Uterus (tissue), 2 donors: ENCODE measurements at regions not wholly inside any gene's neighbourhood (a gene's known extent, or its start where the extent isn't known, plus 50 kb on each side); places are given as distances from the start of the nearest gene placed in this dataset.

Source experiments
- POLR2A ChIP-seq, 2 donors: fragments of 450-650 bp; IDR thresholded peaks; one replicate each; pipeline ENCODE4 v1.6.1; 2016; ENCODE audit warnings: antibody characterized with exemption in 2 of 2, mild to moderate bottlenecking in 1 of 2, moderate library complexity in 1 of 2
- TF ChIP-seq, protein P1 (sequence below), 4 experiments: fragments of 200-600 bp in 2 of 4; fragments of 450-650 bp in 2 of 4; sonication (generic) in 2 of 4; IDR thresholded peaks; one replicate each; pipeline ENCODE4 v1.5.1; 2016 to 2019; ENCODE audit warnings: antibody characterized with exemption in 4 of 4, mild to moderate bottlenecking in 2 of 4, moderate library complexity in 1 of 4

DNA sequence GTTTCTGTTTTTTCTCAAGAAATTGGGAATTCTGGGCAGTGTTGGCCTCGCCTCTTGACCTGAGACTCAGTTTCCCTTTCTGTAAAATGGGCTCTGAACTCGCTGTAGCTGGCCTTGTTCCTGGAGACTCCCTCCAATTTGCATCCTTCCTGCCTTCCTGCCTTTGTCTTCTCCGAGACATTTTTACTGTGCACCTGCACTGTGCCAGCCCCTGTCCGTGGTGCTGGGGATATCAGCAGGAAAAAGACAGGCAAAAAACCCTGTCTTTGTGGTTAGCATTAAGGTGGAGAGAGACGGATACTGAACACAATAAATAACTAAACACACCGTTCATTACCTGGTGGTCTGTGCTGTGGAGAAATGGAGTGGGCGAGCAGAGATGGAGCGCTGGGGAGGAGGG is 129.8 kb downstream of the AACS start:
- TF ChIP-seq, protein P1, sequence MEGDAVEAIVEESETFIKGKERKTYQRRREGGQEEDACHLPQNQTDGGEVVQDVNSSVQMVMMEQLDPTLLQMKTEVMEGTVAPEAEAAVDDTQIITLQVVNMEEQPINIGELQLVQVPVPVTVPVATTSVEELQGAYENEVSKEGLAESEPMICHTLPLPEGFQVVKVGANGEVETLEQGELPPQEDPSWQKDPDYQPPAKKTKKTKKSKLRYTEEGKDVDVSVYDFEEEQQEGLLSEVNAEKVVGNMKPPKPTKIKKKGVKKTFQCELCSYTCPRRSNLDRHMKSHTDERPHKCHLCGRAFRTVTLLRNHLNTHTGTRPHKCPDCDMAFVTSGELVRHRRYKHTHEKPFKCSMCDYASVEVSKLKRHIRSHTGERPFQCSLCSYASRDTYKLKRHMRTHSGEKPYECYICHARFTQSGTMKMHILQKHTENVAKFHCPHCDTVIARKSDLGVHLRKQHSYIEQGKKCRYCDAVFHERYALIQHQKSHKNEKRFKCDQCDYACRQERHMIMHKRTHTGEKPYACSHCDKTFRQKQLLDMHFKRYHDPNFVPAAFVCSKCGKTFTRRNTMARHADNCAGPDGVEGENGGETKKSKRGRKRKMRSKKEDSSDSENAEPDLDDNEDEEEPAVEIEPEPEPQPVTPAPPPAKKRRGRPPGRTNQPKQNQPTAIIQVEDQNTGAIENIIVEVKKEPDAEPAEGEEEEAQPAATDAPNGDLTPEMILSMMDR (IDR thresholded peaks at IDR 0.05): no peak
- no peak for TF ChIP-seq POLR2A (IDR thresholded peaks at IDR 0.05)
